Omental fat pad (tissue), 3 donors: ENCODE measurements at regions not wholly inside any gene's neighbourhood (a gene's known extent, or its start where the extent isn't known, plus 50 kb on each side); places are given as distances from the start of the nearest gene placed in this dataset.

ENCODE experiments used
- ATAC-seq: fragments of 150-250 bp; one replicate; pipeline ENCODE4 v1.9.1; 2016; ENCODE audit warnings: mild to moderate bottlenecking, moderate library complexity; ENCODE audit not compliant: low FRiP score
- DNase-seq: peaks from one replicate; pipeline ENCODE4 v3.0.0-alpha.2; 2019; ENCODE audit warnings: low spot score
- CTCF ChIP-seq, 3 donors: fragments of 450-650 bp; IDR thresholded peaks; one replicate each; pipeline ENCODE4 v1.5.1; 2016 to 2017; ENCODE audit warnings: antibody characterized with exemption in 3 of 3, mild to moderate bottlenecking in 3 of 3, moderate library complexity in 2 of 3

DNA sequence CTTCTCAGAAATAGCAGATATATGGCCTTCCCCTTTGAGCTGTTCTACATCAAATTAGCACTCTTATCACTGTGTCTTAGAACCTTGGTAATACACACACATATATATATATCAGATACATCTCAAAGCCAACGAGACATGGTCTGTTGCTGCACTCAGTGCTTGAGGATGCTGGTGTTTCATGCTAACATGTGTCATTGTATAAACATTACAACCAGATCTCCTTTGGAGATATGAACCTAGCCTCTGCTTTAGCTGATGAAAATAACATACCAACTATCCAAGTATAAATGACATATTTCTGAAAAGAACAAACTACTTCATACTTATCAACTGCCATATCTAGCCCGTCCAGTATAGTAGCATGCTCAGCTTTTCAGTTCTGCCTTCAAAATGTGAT is 226.7 kb upstream of the HNRNPA3 start:
- DNase-seq, result no peak
- ATAC-seq, result no peak
- no peak for TF ChIP-seq CTCF (IDR thresholded peaks at IDR 0.05)

DNA sequence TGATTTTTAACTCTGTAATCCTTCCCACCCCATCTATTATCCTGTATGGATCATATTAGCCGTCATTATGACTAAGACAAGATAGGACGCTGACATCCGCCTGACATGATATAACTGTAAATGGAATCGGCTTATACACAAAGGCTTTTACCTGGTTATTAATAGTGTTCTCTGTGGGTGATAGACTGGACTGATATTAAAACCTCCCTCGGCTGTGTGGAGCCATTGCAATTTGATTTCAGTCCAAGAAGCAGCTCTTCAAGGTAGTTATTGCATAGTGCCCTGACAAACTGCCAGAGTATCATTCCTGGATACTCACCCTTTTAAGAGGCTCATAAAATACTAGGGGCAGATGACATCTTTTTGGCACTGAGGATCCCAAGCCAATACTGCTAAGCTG is 226.1 kb upstream of the HNRNPA3 start:
- DNase-seq, result no peak
- no peak for TF ChIP-seq CTCF (IDR thresholded peaks at IDR 0.05)

DNA sequence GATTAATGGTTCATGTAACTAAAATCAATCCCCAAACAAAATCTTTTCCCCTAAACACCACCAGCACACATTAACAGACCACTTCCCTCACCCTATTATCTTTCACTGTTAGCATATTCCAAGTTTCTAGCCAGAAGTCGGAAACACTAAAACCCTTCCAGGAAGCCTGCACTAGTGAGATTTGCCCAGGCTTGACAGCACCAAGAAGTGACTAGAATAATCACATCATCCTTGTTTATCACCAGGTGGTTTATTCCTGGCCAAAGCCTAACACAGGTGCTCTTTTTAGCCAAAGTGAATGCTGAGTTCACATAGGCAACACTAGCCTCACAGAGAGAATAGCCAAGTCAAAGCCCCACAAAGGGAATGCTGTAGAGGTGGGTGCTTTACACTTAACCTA is 221.2 kb upstream of the HNRNPA3 start:
- ATAC-seq (no peak), DNase-seq (no peak)
- TF ChIP-seq CTCF (IDR thresholded peaks at IDR 0.05), result no peak

More for the DNA sequence above, 226.1 kb upstream of the HNRNPA3 start:
- no peak for ATAC-seq

DNA sequence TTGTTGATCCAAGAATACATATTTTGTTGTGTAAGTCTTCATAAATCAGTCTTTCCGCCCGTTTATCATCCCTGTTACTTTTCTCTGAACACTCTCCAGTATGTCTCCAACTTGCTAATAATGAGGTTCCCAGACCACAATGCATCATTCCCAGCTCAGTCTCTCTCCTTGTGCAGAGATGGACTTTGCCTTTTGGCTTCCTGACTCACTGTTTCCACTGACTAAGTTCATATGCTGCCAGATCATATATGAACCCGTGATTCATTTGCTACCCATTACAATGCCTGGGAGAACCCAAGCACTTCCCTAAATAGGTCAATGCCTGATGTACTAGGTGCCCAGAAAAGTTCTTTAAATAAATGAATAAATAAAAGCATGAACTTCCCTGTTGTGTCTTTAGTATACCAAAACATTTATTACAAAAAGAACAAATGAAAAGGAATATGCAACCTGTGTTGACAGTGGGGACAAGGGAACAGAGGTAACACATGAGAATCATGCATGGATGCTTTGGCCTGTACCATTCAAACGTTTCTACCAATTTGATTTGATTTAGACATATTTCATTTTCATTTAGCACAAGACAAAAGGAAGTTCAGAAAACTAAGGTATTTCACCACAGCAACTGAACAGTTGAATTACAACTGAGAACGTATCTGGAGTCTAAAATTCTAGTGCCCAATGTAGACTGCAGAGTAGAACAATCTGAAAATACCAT is 215.4 kb upstream of the HNRNPA3 start:
- ATAC-seq, result no peak
- no peak for DNase-seq
- no peak for TF ChIP-seq CTCF (IDR thresholded peaks at IDR 0.05)

GRCh38 chr2:176997792-176998169 is 214.8 kb upstream of the HNRNPA3 start:
- DNase-seq, result no peak
- TF ChIP-seq CTCF (IDR thresholded peaks at IDR 0.05), result no peak
- ATAC-seq, result no peak

- no peak for DNase-seq
- no peak for ATAC-seq
- TF ChIP-seq CTCF (IDR thresholded peaks at IDR 0.05), result no peak
Measured at GRCh38 chr2:176999301-176999700, 213.3 kb upstream of the HNRNPA3 start.

- no peak for DNase-seq
- no peak for ATAC-seq
- TF ChIP-seq CTCF (IDR thresholded peaks at IDR 0.05), result no peak
Measured at GRCh38 chr2:177000061-177000714, 212.4 kb upstream of the HNRNPA3 start.
